ENCODE measurements at regions not wholly inside any gene's neighbourhood (a gene's known extent, or its start where the extent isn't known, plus 50 kb on each side); places are given as distances from the start of the nearest gene placed in this dataset.

DNA sequence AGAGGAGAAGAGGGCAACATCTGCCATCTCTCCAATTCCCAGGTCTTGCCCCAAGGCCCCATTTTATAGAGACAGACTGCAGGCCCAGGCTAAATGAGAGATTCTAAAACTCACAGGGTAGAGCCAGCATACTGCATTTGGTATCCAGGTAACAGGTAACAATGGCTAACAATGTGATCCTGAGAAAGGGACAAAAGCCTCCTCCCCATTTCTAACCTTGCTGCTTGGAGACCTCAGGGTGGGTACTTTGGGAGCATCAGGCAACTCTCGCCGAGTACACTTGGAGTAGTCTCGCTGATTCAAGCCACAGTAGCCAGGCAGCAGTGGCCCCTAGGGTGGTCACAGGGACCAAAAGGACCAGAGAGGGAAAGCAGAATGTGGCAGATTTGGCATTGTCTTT lies 162.6 kb upstream of the PLEKHA5 start:
- ATAC-seq, result no peak
- no peak for TF ChIP-seq SNAI2 (CRISPR knock-in tag; IDR thresholded peaks at IDR 0.05)
- TF ChIP-seq, protein P1, sequence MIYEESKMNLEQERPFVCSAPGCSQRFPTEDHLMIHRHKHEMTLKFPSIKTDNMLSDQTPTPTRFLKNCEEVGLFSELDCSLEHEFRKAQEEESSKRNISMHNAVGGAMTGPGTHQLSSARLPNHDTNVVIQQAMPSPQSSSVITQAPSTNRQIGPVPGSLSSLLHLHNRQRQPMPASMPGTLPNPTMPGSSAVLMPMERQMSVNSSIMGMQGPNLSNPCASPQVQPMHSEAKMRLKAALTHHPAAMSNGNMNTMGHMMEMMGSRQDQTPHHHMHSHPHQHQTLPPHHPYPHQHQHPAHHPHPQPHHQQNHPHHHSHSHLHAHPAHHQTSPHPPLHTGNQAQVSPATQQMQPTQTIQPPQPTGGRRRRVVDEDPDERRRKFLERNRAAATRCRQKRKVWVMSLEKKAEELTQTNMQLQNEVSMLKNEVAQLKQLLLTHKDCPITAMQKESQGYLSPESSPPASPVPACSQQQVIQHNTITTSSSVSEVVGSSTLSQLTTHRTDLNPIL (CRISPR knock-in tag; IDR thresholded peaks at IDR 0.05; ENCODE audit: low read depth), result no peak

GRCh38 chr12:18967814-18968213 lies 161.7 kb upstream of the PLEKHA5 start:
- TF ChIP-seq OSR1 (CRISPR knock-in tag; IDR thresholded peaks at IDR 0.05) (no peak), TSHZ2 (CRISPR knock-in tag; IDR thresholded peaks at IDR 0.05) (no peak), POU6F1 (CRISPR knock-in tag; IDR thresholded peaks at IDR 0.05; ENCODE audit: borderline replicate concordance, low read depth) (no peak), GLIS3 (CRISPR knock-in tag; IDR thresholded peaks at IDR 0.05) (no peak), TOX (CRISPR knock-in tag; IDR thresholded peaks at IDR 0.05; ENCODE audit: borderline replicate concordance) (no peak), PPARA (CRISPR knock-in tag; IDR thresholded peaks at IDR 0.05; ENCODE audit: borderline replicate concordance) (no peak), ARNTL (CRISPR knock-in tag; IDR thresholded peaks at IDR 0.05; ENCODE audit: borderline replicate concordance, low read depth) (no peak), ZNF70 (CRISPR knock-in tag; IDR thresholded peaks at IDR 0.05) (no peak), ISL1 (CRISPR knock-in tag; IDR thresholded peaks at IDR 0.05) (no peak), ZNF565 (CRISPR knock-in tag; conservative IDR thresholded peaks at IDR 0.05; ENCODE audit: low read depth) (no peak), BACH2 (CRISPR knock-in tag; IDR thresholded peaks at IDR 0.05; ENCODE audit: borderline replicate concordance) (no peak), ESRRG (CRISPR knock-in tag; IDR thresholded peaks at IDR 0.05) (no peak), TCF4 (CRISPR knock-in tag; IDR thresholded peaks at IDR 0.05; ENCODE audit: borderline replicate concordance) (no peak)
- TF ChIP-seq, protein P1 (CRISPR knock-in tag; IDR thresholded peaks at IDR 0.05; ENCODE audit: low read depth), result no peak
- no peak for ATAC-seq

DNA sequence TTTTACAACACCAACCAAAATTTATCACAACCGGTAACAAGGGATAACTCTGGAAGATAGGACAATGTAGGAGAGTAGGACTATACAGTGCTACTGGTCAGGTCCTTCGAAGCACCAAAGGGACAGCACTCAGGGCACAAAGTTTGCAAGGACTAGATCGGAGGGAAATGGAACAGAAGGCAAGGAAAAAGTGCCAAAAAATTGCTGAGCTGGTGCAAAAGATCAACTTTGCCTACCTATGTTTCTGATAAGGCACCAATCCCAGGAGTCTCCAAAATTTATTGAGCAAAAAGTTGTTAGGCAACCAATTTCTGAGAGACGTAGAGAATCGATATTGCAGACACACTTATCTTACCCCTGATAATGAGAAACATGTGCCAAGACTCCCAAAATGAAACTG lies 160.0 kb upstream of the PLEKHA5 start:
- TF ChIP-seq, protein P2, sequence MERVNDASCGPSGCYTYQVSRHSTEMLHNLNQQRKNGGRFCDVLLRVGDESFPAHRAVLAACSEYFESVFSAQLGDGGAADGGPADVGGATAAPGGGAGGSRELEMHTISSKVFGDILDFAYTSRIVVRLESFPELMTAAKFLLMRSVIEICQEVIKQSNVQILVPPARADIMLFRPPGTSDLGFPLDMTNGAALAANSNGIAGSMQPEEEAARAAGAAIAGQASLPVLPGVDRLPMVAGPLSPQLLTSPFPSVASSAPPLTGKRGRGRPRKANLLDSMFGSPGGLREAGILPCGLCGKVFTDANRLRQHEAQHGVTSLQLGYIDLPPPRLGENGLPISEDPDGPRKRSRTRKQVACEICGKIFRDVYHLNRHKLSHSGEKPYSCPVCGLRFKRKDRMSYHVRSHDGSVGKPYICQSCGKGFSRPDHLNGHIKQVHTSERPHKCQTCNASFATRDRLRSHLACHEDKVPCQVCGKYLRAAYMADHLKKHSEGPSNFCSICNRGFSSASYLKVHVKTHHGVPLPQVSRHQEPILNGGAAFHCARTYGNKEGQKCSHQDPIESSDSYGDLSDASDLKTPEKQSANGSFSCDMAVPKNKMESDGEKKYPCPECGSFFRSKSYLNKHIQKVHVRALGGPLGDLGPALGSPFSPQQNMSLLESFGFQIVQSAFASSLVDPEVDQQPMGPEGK (CRISPR knock-in tag; IDR thresholded peaks at IDR 0.05; ENCODE audit: borderline replicate concordance), result no peak
- TF ChIP-seq GLIS3 (CRISPR knock-in tag; IDR thresholded peaks at IDR 0.05), result no peak
- TF ChIP-seq CSDC2 (CRISPR knock-in tag; IDR thresholded peaks at IDR 0.05), result no peak
- no peak for TF ChIP-seq BACH2 (CRISPR knock-in tag; IDR thresholded peaks at IDR 0.05; ENCODE audit: borderline replicate concordance)
- no peak for TF ChIP-seq ZNF70 (CRISPR knock-in tag; IDR thresholded peaks at IDR 0.05)
- TF ChIP-seq, protein P3, sequence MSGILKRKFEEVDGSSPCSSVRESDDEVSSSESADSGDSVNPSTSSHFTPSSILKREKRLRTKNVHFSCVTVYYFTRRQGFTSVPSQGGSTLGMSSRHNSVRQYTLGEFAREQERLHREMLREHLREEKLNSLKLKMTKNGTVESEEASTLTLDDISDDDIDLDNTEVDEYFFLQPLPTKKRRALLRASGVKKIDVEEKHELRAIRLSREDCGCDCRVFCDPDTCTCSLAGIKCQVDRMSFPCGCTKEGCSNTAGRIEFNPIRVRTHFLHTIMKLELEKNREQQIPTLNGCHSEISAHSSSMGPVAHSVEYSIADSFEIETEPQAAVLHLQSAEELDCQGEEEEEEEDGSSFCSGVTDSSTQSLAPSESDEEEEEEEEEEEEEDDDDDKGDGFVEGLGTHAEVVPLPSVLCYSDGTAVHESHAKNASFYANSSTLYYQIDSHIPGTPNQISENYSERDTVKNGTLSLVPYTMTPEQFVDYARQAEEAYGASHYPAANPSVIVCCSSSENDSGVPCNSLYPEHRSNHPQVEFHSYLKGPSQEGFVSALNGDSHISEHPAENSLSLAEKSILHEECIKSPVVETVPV (CRISPR knock-in tag; IDR thresholded peaks at IDR 0.05), result no peak
- TF ChIP-seq, protein P1 (CRISPR knock-in tag; IDR thresholded peaks at IDR 0.05; ENCODE audit: low read depth), result no peak
- TF ChIP-seq ZFP3 (CRISPR knock-in tag; IDR thresholded peaks at IDR 0.05), result no peak
- no peak for TF ChIP-seq ISL1 (CRISPR knock-in tag; IDR thresholded peaks at IDR 0.05)
- TF ChIP-seq TOX (CRISPR knock-in tag; IDR thresholded peaks at IDR 0.05; ENCODE audit: borderline replicate concordance), result no peak
- no peak for TF ChIP-seq RARB (CRISPR knock-in tag; IDR thresholded peaks at IDR 0.05)
- TF ChIP-seq PPARA (CRISPR knock-in tag; IDR thresholded peaks at IDR 0.05; ENCODE audit: borderline replicate concordance), result no peak
- no peak for ATAC-seq
